H9 (cell line): ENCODE measurements at regions not wholly inside any gene's neighbourhood (a gene's known extent, or its start where the extent isn't known, plus 50 kb on each side); places are given as distances from the start of the nearest gene placed in this dataset.
A peak's percentile ranks its signal among the peaks of the same experiment; 100 is the strongest.
"Not testable (repeated sequence)": the region's sequence is repeated elsewhere in the genome, so short reads cannot be mapped to it uniquely, and the experiment has no call there.

Experiments used
- DNase-seq: peaks from one replicate; pipeline ENCODE4 v3.0.0-alpha.2; 2017
- H2AFZ ChIP-seq: one replicate; pipeline ENCODE4 v1.6.1; 2013; ENCODE audit warnings: mild to moderate bottlenecking, low read length, control low read depth, moderate library complexity
- H2AK5ac ChIP-seq: 2 replicates; pipeline ENCODE4 v1.6.1; 2013; ENCODE audit warnings: low read length, control low read depth, mixed read lengths; ENCODE audit not compliant: insufficient read length
- H2BK120ac ChIP-seq: one replicate; pipeline ENCODE4 v1.6.1; 2013; ENCODE audit warnings: low read depth, mild to moderate bottlenecking, low read length, control low read depth, inconsistent platforms; ENCODE audit not compliant: poor library complexity, severe bottlenecking
- H2BK12ac ChIP-seq: 2 replicates; pipeline ENCODE4 v1.6.1; 2013; ENCODE audit warnings: low read length, control low read depth, mixed read lengths, low read depth; ENCODE audit not compliant: insufficient read length
- H2BK15ac ChIP-seq: 2 replicates; pipeline ENCODE4 v1.6.1; 2013; ENCODE audit warnings: low read depth, low read length, control low read depth
- H2BK20ac ChIP-seq: one replicate; pipeline ENCODE4 v1.6.1; 2013; ENCODE audit warnings: low read depth, mild to moderate bottlenecking, low read length, control low read depth, inconsistent platforms; ENCODE audit not compliant: poor library complexity, severe bottlenecking
- H2BK5ac ChIP-seq: 2 replicates; pipeline ENCODE4 v1.6.1; 2013; ENCODE audit warnings: low read length, control low read depth, mixed read lengths; ENCODE audit not compliant: insufficient read length
- H3K14ac ChIP-seq: 2 replicates; pipeline ENCODE4 v1.6.1; 2013; ENCODE audit warnings: low read length, control low read depth; ENCODE audit not compliant: insufficient read depth
- H3K18ac ChIP-seq: 2 replicates; pipeline ENCODE4 v1.6.1; 2013; ENCODE audit warnings: low read depth, mild to moderate bottlenecking, mixed read lengths, low read length, control low read depth; ENCODE audit not compliant: insufficient read length
- H3K23ac ChIP-seq: 2 replicates; pipeline ENCODE4 v1.6.1; 2013; ENCODE audit warnings: low read length, control low read depth, mixed read lengths, low read depth; ENCODE audit not compliant: insufficient read length
- H3K23me2 ChIP-seq: 2 replicates; pipeline ENCODE4 v1.6.1; 2013; ENCODE audit warnings: low read depth, mild to moderate bottlenecking, mixed read lengths, low read length, control low read depth; ENCODE audit not compliant: insufficient read length, poor library complexity, severe bottlenecking
- H3K27ac ChIP-seq: 2 replicates; pipeline ENCODE4 v1.5.1; 2013; ENCODE audit warnings: low read length, control low read depth, mixed read lengths, low read depth; ENCODE audit not compliant: insufficient read length
- H3K27me3 ChIP-seq: 2 replicates; pipeline ENCODE4 v1.6.1; 2013; ENCODE audit warnings: low read length, control low read depth, inconsistent platforms; ENCODE audit not compliant: insufficient read depth
- H3K4ac ChIP-seq: 2 replicates; pipeline ENCODE4 v1.6.1; 2013; ENCODE audit warnings: low read depth, mild to moderate bottlenecking, control low read depth, inconsistent platforms, low read length, moderate library complexity
- H3K4me1 ChIP-seq: 2 replicates; pipeline ENCODE4 v1.6.1; 2013; ENCODE audit warnings: low read length, control low read depth, inconsistent platforms; ENCODE audit not compliant: insufficient read depth
- H3K4me2 ChIP-seq: 2 replicates; pipeline ENCODE4 v1.6.1; 2013; ENCODE audit warnings: low read length, control low read depth, mixed read lengths; ENCODE audit not compliant: insufficient read length, insufficient read depth
- H3K56ac ChIP-seq: 2 replicates; pipeline ENCODE4 v1.6.1; 2013; ENCODE audit warnings: low read depth, mild to moderate bottlenecking, mixed read lengths, low read length, control low read depth; ENCODE audit not compliant: insufficient read length
- H3K79me1 ChIP-seq: 2 replicates; pipeline ENCODE4 v1.6.1; 2013; ENCODE audit warnings: low read depth, mild to moderate bottlenecking, moderate library complexity, low read length, control low read depth, inconsistent platforms; ENCODE audit not compliant: insufficient read depth, poor library complexity, severe bottlenecking
- H3K79me2 ChIP-seq: 2 replicates; pipeline ENCODE4 v1.6.1; 2013; ENCODE audit warnings: low read length, control low read depth, inconsistent platforms; ENCODE audit not compliant: insufficient read depth
- H3K9ac ChIP-seq: 2 replicates; pipeline ENCODE4 v1.6.1; 2013; ENCODE audit warnings: low read length, control low read depth, mixed read lengths; ENCODE audit not compliant: insufficient read length; ENCODE audit errors: extremely low read depth
- H3K9me3 ChIP-seq: one replicate; pipeline ENCODE4 v1.6.1; 2013; ENCODE audit warnings: low read depth, low read length, inconsistent platforms; ENCODE audit not compliant: control insufficient read depth
- H3T11ph ChIP-seq: one replicate; pipeline ENCODE4 v1.6.1; 2013; ENCODE audit warnings: mild to moderate bottlenecking, low read length, control low read depth, inconsistent platforms
- H4K20me1 ChIP-seq: one replicate; pipeline ENCODE4 v1.6.1; 2013; ENCODE audit not compliant: control insufficient read depth, insufficient read length, insufficient read depth
- H4K5ac ChIP-seq: 2 replicates; pipeline ENCODE4 v1.6.1; 2013; ENCODE audit warnings: low read depth, mild to moderate bottlenecking, mixed read lengths, low read length, control low read depth; ENCODE audit not compliant: insufficient read length
- H4K8ac ChIP-seq: replicated peaks from 2 replicates; pipeline ENCODE4 v1.6.1; 2013; ENCODE audit warnings: low read length, control low read depth, mixed read lengths, low read depth; ENCODE audit not compliant: insufficient read length
- H4K91ac ChIP-seq: 2 replicates; pipeline ENCODE4 v1.6.1; 2013; ENCODE audit warnings: low read depth, mild to moderate bottlenecking, moderate library complexity, mixed read lengths, low read length, control low read depth; ENCODE audit not compliant: insufficient read length
- H3K27ac Mint-ChIP-seq, 3 experiments: 2 replicates in 2 of 3; 3 replicates in 1 of 3; pipeline ENCODE4 v1.8.0; 2020 to 2021; ENCODE audit warnings: mixed read lengths in 3 of 3, mild to moderate bottlenecking in 1 of 3, moderate library complexity in 1 of 3
- H3K27me3 Mint-ChIP-seq: 2 replicates; pipeline ENCODE4 v1.8.0; 2021; ENCODE audit warnings: low read depth, mild to moderate bottlenecking, moderate library complexity, mixed read lengths
- H3K36me3 Mint-ChIP-seq, 3 experiments: 2 replicates in 2 of 3; 3 replicates in 1 of 3; pipeline ENCODE4 v1.8.0; 2020 to 2021; ENCODE audit warnings: low read depth in 3 of 3, mixed read lengths in 3 of 3; ENCODE audit not compliant: insufficient read depth in 1 of 3
- H3K4me1 Mint-ChIP-seq, 2 experiments: 2 replicates each; pipeline ENCODE4 v1.8.0; 2020; ENCODE audit warnings: mixed read lengths in 2 of 2
- H3K4me3 Mint-ChIP-seq, 2 experiments: 2 replicates in 1 of 2; 3 replicates in 1 of 2; pipeline ENCODE4 v1.8.0; 2020 to 2021; ENCODE audit warnings: mild to moderate bottlenecking in 2 of 2, mixed read lengths in 2 of 2, moderate library complexity in 1 of 2
- H3K9me3 Mint-ChIP-seq, 2 experiments: 2 replicates in 1 of 2; 3 replicates in 1 of 2; pipeline ENCODE4 v1.8.0; 2020; ENCODE audit warnings: mild to moderate bottlenecking in 2 of 2, mixed read lengths in 2 of 2, moderate library complexity in 1 of 2
- whole genome bisulfite sequencing: extraction: QIAGEN DNeasy Blood & Tissue Kit; methylation state at CpG from one replicate; pipeline ENCODE4 v1.1.7; 2013; ENCODE audit warnings: missing lambda C conversion rate, low lambda C conversion rate, mixed read lengths; ENCODE audit not compliant: insufficient read length; ENCODE audit errors: extremely low coverage; 5-methylcytosine and 5-hydroxymethylcytosine counted together
- TF ChIP-seq, protein P1 (sequence below): fragments of 200-600 bp; sonication (generic); conservative IDR thresholded peaks from 3 replicates; pipeline ENCODE4 v1.8.0; 2021; ENCODE audit warnings: antibody characterized with exemption, mild to moderate bottlenecking

DNA sequence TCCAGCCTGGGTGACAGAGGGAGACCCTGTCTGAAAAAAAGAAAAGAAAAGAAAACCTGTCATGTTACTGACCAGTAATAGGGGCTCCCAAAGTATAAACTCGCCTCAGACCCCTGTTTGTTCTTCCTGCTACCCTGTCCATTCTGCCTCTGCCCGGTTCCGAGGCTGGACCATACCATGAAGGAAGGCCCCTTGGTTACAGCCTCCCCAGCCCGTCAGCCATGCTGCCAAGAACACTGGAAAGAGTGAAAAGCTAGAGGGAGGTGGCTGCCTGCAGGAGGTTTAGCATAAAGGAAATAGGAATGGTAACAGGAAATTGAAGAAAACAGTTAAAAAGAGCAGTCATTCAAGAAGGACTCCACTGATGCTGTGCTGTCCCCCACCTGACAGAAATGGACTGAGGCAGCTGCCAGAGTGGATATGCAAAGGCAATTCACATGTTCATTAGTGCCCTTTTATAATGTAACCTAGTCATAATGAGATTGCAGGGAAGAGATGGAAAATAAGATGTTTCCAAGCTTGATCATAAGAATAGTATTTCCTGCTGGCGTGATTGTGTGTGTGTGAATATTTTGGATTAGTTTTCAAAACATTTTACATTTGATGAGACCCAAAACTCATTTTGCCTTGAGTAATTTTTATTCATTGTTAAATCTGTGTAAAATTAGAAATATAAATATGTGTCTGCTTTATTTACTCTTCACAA is 102.6 kb downstream of the GOSR1 start:
- no peaks in the 10 kb centered on the region for H3K79me1 ChIP-seq
- H3K9ac ChIP-seq, result no peak overlapping the region
- H3K27me3 Mint-ChIP-seq, result peaks cover 2% of the 10 kb centered on the region; the same call in 1 of the 2 replicates
- H3K27me3 ChIP-seq, result no peaks in the 10 kb centered on the region
- no peak overlapping the region for H2BK12ac ChIP-seq
- H3K4ac ChIP-seq, result no peak overlapping the region
- H3K23me2 ChIP-seq, result no peaks in the 10 kb centered on the region
- no peaks in the 10 kb centered on the region for H3K36me3 Mint-ChIP-seq
- H2AK5ac ChIP-seq, result no peak overlapping the region
- peaks cover 9 to 10% of the 10 kb centered on the region in 2 experiments for H3K4me1 Mint-ChIP-seq
- no peak overlapping the region for H4K91ac ChIP-seq
- no peaks in the 10 kb centered on the region for H3K9me3 Mint-ChIP-seq
- H4K20me1 ChIP-seq, result no peaks in the 10 kb centered on the region
- peak overlapping the region in 1 of 2 experiments; percentile 34; a peak in 1 of 5 replicates for H3K4me3 Mint-ChIP-seq
- no peaks in the 10 kb centered on the region for H3K79me2 ChIP-seq
- no peak overlapping the region for H2BK5ac ChIP-seq
- H3K27ac ChIP-seq, result no peak overlapping the region
- H4K5ac ChIP-seq, result no peak overlapping the region
- no peak overlapping the region for H2BK15ac ChIP-seq
- peak overlapping the region; percentile 32 to 56 (median 45); a peak in 3 of 7 replicates for H3K27ac Mint-ChIP-seq
- no peak overlapping the region for H2BK20ac ChIP-seq
- no peak overlapping the region for H2BK120ac ChIP-seq
- DNase-seq, result no peak
- no peak overlapping the region for H2AFZ ChIP-seq
- H3K56ac ChIP-seq, result no peak overlapping the region
- H3K14ac ChIP-seq, result no peak overlapping the region
- no peaks in the 10 kb centered on the region for H3K9me3 ChIP-seq
- TF ChIP-seq, protein P1, sequence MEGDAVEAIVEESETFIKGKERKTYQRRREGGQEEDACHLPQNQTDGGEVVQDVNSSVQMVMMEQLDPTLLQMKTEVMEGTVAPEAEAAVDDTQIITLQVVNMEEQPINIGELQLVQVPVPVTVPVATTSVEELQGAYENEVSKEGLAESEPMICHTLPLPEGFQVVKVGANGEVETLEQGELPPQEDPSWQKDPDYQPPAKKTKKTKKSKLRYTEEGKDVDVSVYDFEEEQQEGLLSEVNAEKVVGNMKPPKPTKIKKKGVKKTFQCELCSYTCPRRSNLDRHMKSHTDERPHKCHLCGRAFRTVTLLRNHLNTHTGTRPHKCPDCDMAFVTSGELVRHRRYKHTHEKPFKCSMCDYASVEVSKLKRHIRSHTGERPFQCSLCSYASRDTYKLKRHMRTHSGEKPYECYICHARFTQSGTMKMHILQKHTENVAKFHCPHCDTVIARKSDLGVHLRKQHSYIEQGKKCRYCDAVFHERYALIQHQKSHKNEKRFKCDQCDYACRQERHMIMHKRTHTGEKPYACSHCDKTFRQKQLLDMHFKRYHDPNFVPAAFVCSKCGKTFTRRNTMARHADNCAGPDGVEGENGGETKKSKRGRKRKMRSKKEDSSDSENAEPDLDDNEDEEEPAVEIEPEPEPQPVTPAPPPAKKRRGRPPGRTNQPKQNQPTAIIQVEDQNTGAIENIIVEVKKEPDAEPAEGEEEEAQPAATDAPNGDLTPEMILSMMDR, result no peak
- H3K4me1 ChIP-seq, result no peaks in the 10 kb centered on the region; the same call in 1 of the 2 replicates
- H4K8ac ChIP-seq, result no peak overlapping the region
- H3T11ph ChIP-seq, result no peak overlapping the region
- no peak overlapping the region for H3K23ac ChIP-seq
- WGBS, result no CpG with 5 or more reads among the region's 5 CpGs
- no peak overlapping the region for H3K4me2 ChIP-seq
- H3K18ac ChIP-seq, result no peak overlapping the region

DNA sequence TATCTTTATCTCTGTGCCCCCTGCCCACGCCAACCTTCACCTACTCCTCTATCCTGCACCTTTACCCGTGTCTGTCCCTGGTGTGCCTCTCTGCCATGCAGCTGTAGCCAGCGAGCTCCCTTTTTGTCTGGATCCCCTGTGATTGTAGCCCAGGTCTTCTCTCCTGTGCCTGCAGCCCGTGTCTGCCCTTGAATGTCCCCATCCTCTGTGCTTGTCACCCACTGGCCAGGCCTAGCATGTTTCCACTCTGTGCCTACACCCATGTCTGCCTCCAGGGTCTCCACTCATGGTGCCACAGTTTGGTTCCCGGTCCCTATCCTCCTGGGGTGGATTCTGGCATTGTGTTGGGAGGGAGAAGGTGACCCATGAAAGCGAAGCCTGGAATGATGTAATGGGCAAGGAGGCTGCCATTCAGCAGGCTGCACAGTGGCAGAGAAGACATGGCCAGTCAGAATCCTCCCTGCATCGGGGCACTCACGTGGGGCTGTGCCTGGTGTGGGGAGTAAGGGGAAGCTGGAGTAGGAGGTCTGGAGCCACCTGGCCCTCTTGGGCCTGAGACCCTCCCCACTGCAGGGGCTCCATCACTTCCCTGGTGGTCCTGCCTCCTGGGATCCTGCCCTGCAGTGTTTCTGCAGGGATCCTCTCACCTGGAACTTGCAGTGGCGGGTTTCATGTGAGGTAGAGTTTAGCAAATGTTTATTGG is 101.0 kb downstream of the GOSR1 start:
- H4K91ac ChIP-seq, H3K9me3 ChIP-seq, H3K18ac ChIP-seq, H4K5ac ChIP-seq, H2AFZ ChIP-seq, H3K27ac Mint-ChIP-seq, H2BK15ac ChIP-seq, H3K4ac ChIP-seq, H3K4me2 ChIP-seq, H3K4me1 ChIP-seq, H3K23me2 ChIP-seq, H4K20me1 ChIP-seq, H3K36me3 Mint-ChIP-seq, H2BK12ac ChIP-seq, H2BK5ac ChIP-seq, H3K27me3 ChIP-seq, H3K9ac ChIP-seq, H3K27me3 Mint-ChIP-seq, H3K27ac ChIP-seq, H3K79me2 ChIP-seq, H3K4me3 Mint-ChIP-seq, H3T11ph ChIP-seq, H2BK20ac ChIP-seq, H3K79me1 ChIP-seq, DNase-seq, H3K56ac ChIP-seq, H2AK5ac ChIP-seq, H3K9me3 Mint-ChIP-seq, H3K23ac ChIP-seq, H3K14ac ChIP-seq, H2BK120ac ChIP-seq, H4K8ac ChIP-seq: not testable (repeated sequence)
- WGBS, result no CpG with 5 or more reads among the region's 9 CpGs
- H3K4me1 Mint-ChIP-seq, result peaks cover 16 to 21% of the 10 kb centered on the region in 2 experiments
